ENCODE measurements at regions not wholly inside any gene's neighbourhood (a gene's known extent, or its start where the extent isn't known, plus 50 kb on each side); places are given as distances from the start of the nearest gene placed in this dataset.
A peak's percentile ranks its signal among the peaks of the same experiment; 100 is the strongest.

- Histone ChIP-seq H3K27ac (ENCODE audit: low read depth, low read length) (0 out of 2 replicates have a peak overlapping the region, but pooled peaks have one; percentile 24), H3F3A (ENCODE audit: control insufficient read depth, insufficient read depth) (no peaks in the 10 kb centered on the region), H3K27me3 (ENCODE audit: control insufficient read depth, low read length) (peaks cover 13% of the 10 kb centered on the region)
Observed at GRCh38 chr9:38227061-38227540, 158.1 kb upstream of the SHB start.

GRCh38 chr9:38226491-38226951, 157.5 kb upstream of the SHB start:
- Histone ChIP-seq H3K9me2 (replicated peaks; ENCODE audit: control insufficient read depth, low read length) (no peaks in the 10 kb centered on the region), H3K4me2 (ENCODE audit: low read length) (peak overlapping the region; percentile 91), H3K27me3 (ENCODE audit: control insufficient read depth, low read length) (peaks cover 13% of the 10 kb centered on the region), H3K36me3 (ENCODE audit: control insufficient read depth, low read length) (no peaks in the 10 kb centered on the region), H3K9me3 (ENCODE audit: control insufficient read depth, insufficient read depth, low read length) (no peaks in the 10 kb centered on the region), H3K79me2 (ENCODE audit: control insufficient read depth, low read length) (no peaks in the 10 kb centered on the region), H3K27ac (ENCODE audit: low read depth, low read length) (no peak overlapping the region), H3K4me1 (ENCODE audit: control insufficient read depth, low read length) (peaks cover 48% of the 10 kb centered on the region), H4K20me1 (ENCODE audit: control insufficient read depth, insufficient read depth, low read depth, low read length) (no peaks in the 10 kb centered on the region), H3K4me3 (ENCODE audit: low read length) (peak overlapping the region; percentile 66), H3F3A (ENCODE audit: control insufficient read depth, insufficient read depth) (no peaks in the 10 kb centered on the region)
- TF ChIP-seq CTCF (IDR thresholded peaks at IDR 0.05; ENCODE audit: low read depth, low read length, poor library complexity, severe bottlenecking) = no peak
- TF ChIP-seq EZH2phosphoT487 (IDR thresholded peaks at IDR 0.05; ENCODE audit: borderline replicate concordance, low read length) = no peak

More at GRCh38 chr9:38227061-38227540, 158.1 kb upstream of the SHB start:
- TF ChIP-seq CTCF (IDR thresholded peaks at IDR 0.05; ENCODE audit: low read depth, low read length, poor library complexity, severe bottlenecking) = no peak
- TF ChIP-seq EZH2phosphoT487 (IDR thresholded peaks at IDR 0.05; ENCODE audit: borderline replicate concordance, low read length) = no peak
- no peaks in the 10 kb centered on the region for H3K79me2 ChIP-seq (ENCODE audit: control insufficient read depth, low read length)
- H3K36me3 ChIP-seq (ENCODE audit: control insufficient read depth, low read length) = no peaks in the 10 kb centered on the region
- H3K4me1 ChIP-seq (ENCODE audit: control insufficient read depth, low read length) = peaks cover 48% of the 10 kb centered on the region
- H3K9me2 ChIP-seq (replicated peaks; ENCODE audit: control insufficient read depth, low read length) = no peaks in the 10 kb centered on the region
- H3K4me3 ChIP-seq (ENCODE audit: low read length) = peak overlapping the region; percentile 66
- H3K9me3 ChIP-seq (ENCODE audit: control insufficient read depth, insufficient read depth, low read length) = no peaks in the 10 kb centered on the region
- peak overlapping the region; percentile 91 for H3K4me2 ChIP-seq (ENCODE audit: low read length)
- H4K20me1 ChIP-seq (ENCODE audit: control insufficient read depth, insufficient read depth, low read depth, low read length) = no peaks in the 10 kb centered on the region

- peaks cover 48% of the 10 kb centered on the region for H3K4me1 ChIP-seq (ENCODE audit: control insufficient read depth, low read length)
- no peaks in the 10 kb centered on the region for H3K79me2 ChIP-seq (ENCODE audit: control insufficient read depth, low read length)
- H3K36me3 ChIP-seq (ENCODE audit: control insufficient read depth, low read length) = no peaks in the 10 kb centered on the region
- TF ChIP-seq EZH2phosphoT487 (IDR thresholded peaks at IDR 0.05; ENCODE audit: borderline replicate concordance, low read length) (no peak), CTCF (IDR thresholded peaks at IDR 0.05; ENCODE audit: low read depth, low read length, poor library complexity, severe bottlenecking) (no peak)
- no peaks in the 10 kb centered on the region for H4K20me1 ChIP-seq (ENCODE audit: control insufficient read depth, insufficient read depth, low read depth, low read length)
- H3K9me3 ChIP-seq (ENCODE audit: control insufficient read depth, insufficient read depth, low read length) = no peaks in the 10 kb centered on the region
- no peaks in the 10 kb centered on the region for H3K9me2 ChIP-seq (replicated peaks; ENCODE audit: control insufficient read depth, low read length)
- H3K4me2 ChIP-seq (ENCODE audit: low read length) = no peak overlapping the region; the same call in 1 of the 2 replicates
- H3F3A ChIP-seq (ENCODE audit: control insufficient read depth, insufficient read depth) = no peaks in the 10 kb centered on the region
- H3K27ac ChIP-seq (ENCODE audit: low read depth, low read length) = no peak overlapping the region
- peaks cover 13% of the 10 kb centered on the region for H3K27me3 ChIP-seq (ENCODE audit: control insufficient read depth, low read length)
- no peak overlapping the region for H3K4me3 ChIP-seq (ENCODE audit: low read length)
Observed at GRCh38 chr9:38224941-38225340, 155.9 kb upstream of the SHB start.
